Stimulated activated CD8-positive, alpha-beta memory T cell treated with anti-CD3 and anti-CD28 coated beads, Interleukin-7, amount 100 ng/mL, for 1 hour (primary cell): ENCODE measurements at regions not wholly inside any gene's neighbourhood (a gene's known extent, or its start where the extent isn't known, plus 50 kb on each side); places are given as distances from the start of the nearest gene placed in this dataset.

Experiments used
- DNase-seq, 2 donors: peaks; one replicate each; pipeline ENCODE4 v3.0.0-alpha.2; 2020; ENCODE audit warnings: low read depth in 2 of 2

DNA sequence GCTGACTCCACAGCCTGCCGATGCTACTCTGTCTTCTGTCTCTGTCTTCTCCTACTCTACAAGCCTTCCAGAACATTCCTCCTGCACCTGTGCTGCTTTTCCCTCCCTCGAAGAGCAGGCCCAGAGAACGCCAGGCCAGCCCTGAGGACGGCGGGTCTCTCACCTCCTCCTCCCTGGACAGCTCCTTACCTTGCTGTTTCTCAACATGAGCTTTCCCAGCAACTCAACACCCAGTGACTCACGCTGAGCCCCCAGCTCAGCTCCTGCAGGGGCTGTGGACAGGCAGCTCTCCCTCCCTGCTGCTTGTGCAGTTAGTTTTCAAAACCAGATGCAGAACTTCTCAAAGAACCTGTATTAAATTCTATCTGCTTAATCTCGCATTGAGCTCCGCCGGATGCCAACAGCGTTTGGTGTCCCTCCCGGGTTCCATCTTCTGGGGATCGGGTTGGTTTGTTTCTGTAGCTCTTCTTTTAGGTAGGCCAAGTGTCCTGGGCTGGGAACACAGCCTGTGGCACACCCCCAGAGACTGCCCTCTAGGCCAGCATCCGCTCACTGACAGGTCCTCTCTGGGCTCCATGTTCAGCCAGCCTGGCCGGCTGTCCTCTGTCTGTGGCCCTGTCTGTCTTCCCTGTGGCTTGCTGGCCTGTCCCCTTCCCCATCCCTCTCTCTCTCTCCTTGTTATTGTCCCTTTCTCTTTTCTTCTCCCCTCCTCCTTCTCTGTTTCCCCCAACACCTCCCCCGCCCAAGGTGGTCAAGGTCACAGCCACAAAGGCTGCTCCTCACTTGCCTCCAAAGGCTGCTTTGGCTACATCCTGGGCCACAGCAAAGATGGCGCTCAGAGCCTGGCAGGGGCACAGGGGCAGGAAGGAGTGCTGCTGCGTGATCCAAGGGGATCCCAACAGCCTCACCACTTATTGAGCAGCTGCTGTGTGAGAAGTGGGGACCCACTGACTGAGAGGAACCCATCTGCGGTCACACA, 391.0 kb downstream of the MATN1 start:
- DNase-seq = no peak

DNA sequence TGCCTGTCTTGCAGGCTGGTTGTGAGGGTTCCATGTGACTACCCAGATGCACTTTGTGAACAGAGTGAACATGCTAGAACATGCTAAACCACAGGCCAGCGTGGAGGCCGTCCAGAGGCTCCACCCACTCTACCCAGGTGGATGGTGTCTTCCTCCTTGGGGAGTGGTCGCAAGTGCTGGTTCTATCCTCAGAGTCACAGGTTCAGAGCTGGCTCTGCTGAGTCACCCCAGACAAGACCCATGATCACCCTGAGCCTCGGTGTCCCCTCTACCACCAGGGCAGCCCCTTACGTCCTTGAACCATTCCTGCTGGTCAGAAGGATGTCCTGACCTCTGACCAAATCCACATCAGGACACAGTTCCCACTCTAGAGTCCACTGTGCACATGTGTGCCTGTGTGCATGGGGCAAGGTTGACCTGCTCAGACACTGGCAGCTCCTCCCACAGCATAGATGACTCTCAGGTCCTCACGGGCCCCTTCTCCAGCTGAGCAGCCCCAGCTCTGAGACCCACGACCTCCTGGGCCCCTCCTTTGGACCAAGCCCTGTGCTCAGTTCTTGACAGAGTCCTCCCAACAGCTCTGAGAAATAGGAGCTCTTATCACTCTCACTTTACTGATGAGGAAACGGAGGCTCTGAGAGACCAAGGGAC, 391.8 kb downstream of the MATN1 start:
- no peak for DNase-seq

DNA sequence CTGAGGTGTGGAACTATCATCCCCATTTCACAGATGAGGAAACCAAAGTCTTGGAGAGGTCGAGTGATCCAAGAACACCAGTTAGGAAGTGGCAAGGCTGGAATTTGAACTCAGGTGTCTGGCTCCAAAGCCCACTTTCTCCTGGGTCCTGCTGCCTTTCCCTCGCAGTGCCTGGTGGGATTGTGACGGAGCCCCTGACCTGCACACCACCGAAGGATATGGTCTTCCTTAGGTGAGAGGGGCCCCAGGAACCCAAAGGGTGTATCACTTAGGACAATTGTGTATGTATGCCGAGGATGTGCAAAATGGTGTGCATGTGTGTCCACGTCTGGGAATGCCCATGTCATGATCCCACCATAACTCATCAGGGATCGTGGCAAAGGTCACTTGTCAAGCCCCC, 392.7 kb downstream of the MATN1 start:
- no peak for DNase-seq

DNA sequence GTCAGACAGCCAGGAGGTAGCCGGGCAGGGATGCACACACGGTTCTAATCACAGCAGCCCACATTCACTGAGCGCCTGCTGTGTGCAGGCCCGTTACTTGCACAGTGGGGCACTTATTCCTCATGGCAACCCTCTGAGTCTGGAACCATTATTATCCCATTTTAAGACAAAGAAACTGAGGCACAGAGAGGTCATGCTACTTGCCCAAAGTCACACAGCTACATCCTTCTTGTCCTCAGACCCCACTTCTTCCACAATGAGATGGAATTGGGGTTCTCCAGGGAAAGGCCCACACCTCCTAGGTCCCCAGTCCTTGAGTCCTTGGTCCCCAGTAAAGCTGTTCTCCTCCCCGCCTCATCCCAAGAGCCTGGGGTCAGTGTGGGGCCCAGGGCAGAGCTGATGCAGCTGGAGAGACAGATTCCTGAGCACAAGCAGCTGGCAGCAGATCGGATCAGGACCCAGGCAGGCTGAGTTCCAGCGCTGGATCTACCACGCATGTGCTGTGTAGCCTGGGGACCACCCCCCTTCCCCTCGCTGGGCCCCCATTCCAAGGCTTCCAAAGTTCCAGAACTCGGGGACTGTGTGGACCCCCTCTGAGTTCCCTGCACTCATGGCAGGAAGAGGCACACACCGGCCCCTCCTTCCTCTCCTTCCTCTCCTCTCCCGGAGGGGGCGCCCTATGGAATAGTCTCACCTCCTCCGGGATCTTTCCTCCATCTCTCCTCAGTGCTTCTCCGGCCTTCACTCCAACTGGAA, 393.4 kb downstream of the MATN1 start:
- no peak for DNase-seq

DNA sequence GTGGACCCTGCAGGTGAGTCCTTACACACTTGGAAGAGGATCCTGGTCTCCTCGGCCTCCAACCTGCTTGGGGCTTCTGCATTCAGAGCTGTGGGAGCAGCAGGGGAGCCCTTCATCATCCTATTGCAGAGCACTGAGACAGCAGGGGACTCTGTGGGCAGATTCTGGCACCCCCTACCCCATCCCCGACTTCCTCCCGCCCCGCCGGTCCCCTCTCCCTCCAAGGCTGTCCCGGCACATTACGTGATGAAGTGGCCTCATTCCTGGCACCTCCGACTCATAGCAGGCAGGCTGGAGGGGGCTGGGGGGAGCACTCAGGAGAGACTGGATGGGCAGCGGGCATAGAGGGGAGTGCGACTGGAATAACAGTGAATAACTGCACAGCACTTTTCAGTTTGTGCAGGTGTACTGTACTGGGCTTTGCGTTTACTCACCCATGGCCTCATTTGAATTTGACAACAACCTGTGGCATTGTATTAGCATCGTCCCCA, 394.1 kb downstream of the MATN1 start:
- no peak for DNase-seq

DNA sequence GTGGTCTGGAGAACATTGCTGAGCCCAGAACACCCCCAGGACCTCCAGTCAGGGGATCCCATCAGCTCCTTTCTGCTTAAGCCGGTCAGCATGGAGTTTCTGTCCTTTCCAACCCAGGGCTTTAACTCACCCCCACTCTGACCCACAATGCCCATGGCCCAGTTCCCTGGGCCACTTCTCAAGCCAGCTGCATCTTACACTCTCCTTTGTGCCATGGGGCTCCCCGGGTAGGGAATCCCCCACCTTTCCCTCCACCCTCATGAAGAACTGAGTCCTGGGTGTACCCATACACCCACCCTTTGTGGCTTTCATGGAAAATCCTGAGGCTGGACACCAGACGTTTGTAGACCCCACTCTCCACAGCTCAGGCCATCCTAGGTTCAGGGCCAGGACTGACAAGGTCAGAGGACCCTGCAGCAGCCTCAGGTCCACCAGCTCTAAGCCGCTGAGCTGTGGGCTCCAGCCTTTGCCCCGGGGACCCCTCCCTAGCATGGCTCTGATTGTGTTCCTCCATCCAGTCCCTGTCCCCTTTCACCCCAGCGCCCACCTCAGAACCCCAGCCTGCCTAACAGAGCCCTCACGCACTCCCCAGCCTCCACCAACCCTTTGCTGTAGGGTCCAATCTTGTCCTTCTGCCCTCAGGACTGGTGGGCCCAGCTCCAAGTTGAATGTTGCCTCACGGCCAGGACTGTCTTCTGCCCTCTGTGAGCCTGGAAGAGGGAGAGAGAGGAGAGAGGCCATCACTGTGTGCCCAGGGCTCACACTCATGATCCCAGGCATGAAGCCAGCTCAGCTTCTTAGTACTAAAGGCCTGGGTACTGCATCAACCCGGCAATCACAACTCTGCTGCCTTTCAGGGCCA, 394.8 kb downstream of the MATN1 start:
- DNase-seq = no peak

DNA sequence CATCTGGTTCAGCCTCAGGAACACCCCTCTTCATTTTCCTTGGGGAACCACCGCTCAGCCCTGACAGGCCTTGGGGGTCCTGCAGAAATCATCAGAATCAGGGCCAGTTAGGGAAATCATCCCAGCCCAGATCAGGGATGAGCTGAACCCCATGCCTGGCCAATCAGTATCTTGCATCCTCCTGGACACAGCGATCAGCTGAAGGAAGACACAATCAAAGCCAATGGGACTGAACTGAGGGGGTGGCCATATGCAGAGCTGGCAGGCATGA, 395.4 kb downstream of the MATN1 start:
- no peak for DNase-seq

DNA sequence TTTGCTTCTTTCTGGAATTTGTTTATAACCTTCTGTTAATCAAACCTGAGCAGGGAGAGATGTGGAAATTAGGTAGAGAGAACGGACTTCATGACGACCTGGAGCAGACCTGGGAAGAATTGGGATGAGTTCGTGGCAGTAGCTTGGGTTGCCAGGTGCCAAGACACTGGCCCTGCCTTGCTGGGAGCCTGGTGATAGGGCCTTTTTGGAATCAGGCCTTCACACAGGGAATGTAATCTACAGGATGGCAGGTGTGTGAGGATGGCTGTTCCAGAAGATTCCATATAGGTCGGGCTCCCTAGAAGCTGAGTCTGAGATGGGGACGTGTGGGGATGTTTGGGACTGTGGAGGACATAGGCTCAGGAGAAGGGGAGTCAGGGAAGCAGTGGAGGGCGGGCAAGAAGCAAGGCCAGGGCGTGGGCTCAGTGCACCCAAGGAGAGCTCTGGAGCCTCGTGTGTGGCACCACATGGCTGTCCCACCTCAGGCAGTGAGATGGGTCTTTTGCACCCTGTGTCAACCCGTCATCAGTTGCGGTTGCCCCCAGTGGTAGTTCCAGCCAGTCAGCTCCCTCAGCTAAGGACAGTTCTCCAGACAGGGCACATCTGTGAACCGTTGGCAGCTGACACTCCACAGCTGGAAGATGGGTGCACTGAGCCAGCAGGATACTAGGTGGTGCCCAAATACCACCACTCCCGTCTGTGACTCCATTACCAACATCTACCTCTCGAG, 395.9 kb downstream of the MATN1 start:
- no peak for DNase-seq

DNA sequence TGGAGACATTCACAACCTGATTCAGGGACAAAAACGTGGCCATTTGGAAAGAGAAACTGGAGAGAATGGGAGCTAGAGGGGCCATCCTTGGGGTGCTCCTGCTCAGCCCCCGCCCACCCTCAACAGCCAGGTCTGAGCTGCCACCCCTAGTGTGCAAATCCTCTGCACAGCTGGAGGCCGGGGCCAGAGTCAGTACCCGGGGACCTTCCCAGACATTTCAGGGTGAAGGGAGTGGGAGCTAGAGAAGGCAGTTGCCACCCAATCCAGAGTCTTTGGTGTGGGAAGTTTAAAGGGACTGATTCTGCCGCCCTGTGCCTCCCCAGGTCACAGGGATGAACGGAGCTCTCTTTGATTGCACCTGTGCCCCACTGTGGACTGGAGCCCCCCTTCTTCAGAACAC, 397.4 kb downstream of the MATN1 start:
- DNase-seq = no peak

DNA sequence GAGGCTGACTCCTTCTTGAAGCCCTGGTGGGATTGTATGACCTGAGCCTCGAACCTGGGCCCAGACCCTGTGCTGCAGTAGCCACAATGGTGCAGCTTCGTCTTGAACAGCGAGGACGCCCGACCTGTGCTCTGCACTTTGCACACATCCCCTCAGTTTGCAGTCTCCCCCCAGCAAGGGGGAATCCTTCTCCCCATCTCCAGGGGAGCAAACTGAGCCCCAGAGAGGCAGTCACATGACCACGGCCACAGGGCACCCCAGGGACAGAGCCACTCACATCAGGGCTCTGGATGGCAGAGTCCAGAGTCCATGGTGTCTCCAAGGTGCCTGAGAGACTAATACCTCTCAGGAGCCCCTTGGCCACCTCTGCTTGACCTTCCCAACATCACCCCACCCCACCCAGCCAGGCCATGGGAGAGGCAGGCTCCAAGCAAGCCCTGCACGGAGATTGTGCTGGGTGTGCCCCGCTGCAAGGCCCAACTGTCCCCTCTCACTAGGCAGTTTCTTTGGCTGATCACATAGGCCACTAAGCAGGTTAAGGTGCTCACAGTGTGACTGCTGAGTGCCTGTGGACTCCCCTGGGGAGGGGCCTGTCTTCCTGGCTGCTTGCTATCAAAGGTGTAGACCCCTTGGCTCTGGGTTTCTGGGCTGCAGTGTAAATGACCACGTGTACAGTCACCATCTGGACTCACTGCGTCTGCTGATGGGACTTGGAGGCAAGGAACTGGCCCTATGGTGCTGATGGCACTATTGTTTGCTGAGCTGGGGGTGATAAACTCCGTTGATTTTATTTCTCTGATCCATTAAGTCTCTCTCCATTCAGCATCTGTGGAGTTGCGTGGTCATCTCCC, 398.1 kb downstream of the MATN1 start:
- DNase-seq = no peak

DNA sequence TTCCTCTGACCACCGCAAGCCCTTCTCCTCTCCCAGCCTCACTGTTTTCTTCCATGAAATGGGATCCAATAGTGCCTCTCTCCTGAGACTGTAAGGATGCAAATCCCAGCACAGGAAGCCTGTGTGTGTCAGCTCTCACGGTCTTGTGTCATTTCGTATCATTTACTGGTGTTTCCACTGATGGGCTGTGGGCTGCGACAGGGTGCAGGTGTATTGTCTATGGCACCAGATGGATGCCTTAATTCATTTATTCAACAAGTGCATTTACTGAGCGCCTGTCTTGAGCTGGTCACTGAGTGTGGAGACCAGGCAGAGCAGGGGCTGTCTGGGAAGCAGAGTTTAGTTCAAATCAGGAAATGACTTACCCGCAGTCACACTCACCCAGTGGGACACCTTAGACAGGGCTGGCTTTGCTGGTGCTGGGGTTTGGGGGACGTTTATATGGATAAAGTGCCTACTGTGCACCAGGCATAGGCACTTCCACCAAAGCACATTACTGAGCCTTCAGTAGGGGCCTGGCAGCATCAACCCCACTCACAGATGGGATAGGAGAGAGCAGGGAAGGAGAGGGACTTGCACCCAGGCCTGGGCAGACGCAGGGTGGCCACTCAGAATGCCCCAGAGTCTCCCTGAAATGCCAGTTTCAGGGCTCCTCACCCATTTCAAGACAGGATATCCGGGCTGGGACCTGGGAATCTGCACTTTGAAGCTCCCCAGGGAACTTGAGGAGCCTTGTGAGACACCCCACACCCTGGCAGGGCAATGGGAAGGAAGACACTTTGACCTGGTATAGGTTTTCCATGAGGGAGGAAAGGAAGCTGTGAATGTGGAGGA, 398.9 kb downstream of the MATN1 start:
- no peak for DNase-seq

DNA sequence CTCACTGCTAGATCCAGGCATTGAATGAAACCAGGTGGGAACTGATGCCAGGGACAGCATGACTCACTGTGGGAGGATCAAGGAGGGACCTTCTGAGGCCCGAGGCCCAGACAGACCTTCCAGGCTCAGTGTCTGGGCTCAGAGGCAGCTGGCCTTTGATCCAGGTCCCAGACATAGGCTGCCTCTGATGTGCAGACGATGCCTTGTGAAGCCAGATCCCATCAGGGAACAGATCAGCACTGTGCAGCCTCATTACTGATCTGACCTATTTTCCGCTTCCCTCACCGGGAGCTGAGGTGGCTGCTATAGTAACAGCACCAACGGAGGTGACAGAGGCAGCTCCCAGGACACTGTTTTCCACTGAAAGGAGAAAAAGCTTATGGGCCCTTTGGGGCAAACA, 399.5 kb downstream of the MATN1 start:
- no peak for DNase-seq

DNA sequence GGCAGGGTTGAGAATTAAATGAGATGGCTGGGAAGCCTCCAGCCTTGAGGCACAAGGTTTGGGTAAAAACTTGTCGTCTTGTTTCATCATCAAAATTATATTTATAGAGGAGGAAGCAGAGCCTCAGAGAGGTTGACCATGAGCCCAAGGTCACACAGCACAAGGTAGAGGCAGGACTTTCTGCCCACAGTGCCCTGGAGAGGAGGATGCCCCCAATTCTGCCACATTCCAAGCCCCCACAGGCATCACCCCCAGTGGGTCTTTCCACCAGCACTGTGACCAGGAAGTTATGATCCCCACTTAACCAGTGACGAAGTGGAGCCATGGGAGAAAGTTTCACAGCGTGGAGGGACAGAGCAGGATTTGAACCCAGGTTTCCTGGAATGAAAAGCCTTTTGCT, 400.0 kb downstream of the MATN1 start:
- no peak for DNase-seq

DNA sequence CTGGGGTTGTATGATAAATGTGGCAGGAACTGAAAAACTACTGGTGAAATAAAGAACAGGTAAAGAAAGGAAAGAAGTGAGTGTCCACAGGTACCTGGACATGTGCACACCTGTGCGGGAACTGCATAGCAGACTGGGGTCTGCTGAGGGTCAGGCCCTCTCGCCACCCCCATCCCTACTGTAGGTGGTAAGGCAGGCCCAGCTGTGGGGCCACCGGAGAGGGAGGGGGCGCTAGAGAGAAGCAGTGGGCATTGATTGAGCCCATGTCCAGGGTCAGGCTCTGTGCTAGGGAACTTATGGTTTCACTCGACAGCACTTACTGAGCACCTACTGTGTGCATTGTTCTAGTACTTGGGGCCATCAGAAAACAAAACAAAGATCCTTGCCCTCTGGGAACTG, 400.5 kb downstream of the MATN1 start:
- no peak for DNase-seq

DNA sequence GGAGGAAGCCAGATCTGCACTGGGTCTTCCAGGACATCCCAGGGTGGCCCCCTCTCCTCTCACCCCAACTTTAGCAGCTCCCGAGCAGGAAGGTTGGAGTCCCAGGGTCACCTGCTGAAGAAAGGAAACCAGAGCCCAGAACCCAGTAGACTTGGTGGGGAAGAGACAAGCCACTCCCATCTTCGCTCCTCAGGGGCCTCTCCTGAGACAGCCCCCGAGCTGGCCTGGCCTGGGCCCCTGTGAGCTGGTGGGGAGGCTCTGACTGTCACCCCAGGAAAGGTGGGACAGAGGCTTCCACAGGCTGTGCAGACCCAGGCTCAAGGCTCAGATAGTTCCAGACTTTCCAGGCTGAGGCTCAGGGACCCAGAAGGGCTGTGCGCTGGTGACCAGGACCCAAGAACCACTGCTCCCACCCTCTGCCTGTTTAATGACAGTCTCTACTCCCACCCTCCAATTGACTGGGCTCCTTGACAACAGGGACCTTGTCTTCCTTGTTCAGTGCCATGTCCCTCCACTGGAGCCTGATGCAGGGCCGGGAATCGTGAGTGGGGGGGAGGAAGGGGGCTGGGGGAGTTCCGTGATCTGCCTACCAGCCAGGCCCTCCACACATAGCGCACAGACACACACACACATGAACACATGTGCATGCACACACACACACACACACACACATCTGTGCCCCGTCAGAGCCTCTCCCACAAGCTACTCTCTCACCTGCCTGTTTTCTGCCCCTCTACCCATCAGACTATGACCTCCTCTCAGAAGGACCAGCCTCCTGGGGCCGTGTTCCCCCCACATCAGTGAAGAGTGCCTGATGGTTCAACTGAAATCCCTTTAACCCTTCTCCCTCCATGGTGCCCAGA, 401.2 kb downstream of the MATN1 start:
- DNase-seq = no peak

DNA sequence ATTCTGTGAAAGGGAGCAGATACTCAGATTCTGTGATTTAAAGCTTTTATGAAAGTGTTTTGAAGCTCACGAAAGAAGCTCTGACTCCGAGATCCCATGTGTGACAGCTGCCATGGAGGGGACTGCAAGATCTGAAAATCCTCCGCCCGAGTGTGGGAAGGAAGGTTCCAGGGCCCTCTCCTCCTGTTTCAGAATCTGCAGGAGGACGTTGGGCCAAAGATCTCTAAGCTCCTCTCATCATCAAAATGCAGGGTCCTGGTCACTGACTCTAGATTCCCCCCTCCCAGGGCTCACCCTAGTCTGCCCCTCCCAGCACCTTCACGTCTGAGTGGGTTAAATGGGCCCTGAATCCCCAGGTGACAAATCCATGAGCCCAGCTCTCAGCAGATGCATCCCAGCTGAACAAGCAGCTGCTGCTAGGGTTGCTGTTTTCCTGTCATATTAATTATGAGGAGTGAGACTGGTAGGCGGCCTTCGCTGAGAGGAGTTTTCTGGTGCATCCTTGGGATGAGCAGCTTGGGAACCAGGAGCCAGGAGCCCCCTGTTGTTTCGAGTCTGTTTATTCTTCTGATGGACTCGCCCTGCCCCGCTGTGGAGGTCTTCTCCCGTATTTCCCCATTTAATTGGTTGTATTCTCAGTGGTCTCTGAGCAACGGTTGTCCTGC, 402.0 kb downstream of the MATN1 start:
- DNase-seq = no peak

DNA sequence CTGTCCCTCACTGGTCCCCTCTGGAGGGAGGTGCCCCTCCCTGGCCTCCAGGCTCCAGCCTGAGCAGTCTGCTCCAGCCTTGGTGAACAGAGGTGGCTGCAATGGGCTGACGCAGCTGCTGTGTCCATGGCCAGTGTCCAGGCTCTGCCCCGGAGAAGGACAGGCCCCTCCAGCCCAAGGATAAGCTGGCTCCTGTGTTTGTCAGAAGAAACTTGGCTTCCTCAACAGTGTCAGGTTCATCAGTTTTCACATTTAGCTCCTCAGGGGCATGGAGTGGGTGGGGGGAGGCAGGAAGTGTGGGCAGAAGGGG, 402.8 kb downstream of the MATN1 start:
- no peak for DNase-seq
